H1 (cell line): ENCODE measurements at regions not wholly inside any gene's neighbourhood (a gene's known extent, or its start where the extent isn't known, plus 50 kb on each side); places are given as distances from the start of the nearest gene placed in this dataset.

Source experiments
- CTCF ChIA-PET: fragments of 300-600 bp; sonication (Branson Sonifier 250); formaldehyde crosslinking; loops from one replicate; lab custom pipeline; 2021; ENCODE audit not compliant: partially characterized antibody; lab: Charles Lee
- POLR2A ChIA-PET: fragments of 300-600 bp; sonication (Branson Sonifier 250); formaldehyde crosslinking; loops from one replicate; lab custom pipeline; 2021; ENCODE audit warnings: inconsistent platforms; ENCODE audit not compliant: partially characterized antibody; lab: Charles Lee
- DNase-seq, 2 experiments: peaks; one replicate each; pipeline versions ENCODE4 v3.0.0 to v3.0.0-alpha.2; 2010 to 2022; ENCODE audit warnings: low spot score in 2 of 2, low read depth in 1 of 2, mixed read lengths in 1 of 2
- FAIRE-seq: peaks from 2 replicates; lab custom pipeline; 2011; peaks lifted over from hg19 to GRCh38; lab: Jason Lieb, UNC
- H2AFZ ChIP-seq: 2 replicates; pipeline ENCODE4 v1.8.1; 2012; ENCODE audit warnings: low read length, inconsistent platforms
- H2AK5ac ChIP-seq: 2 replicates; pipeline ENCODE4 v1.6.1; 2013; ENCODE audit warnings: low read depth, low read length
- H2BK120ac ChIP-seq: replicated peaks from 2 replicates; pipeline ENCODE3; 2013; ENCODE audit warnings: low read depth, low read length, inconsistent platforms
- H2BK12ac ChIP-seq: 2 replicates; pipeline ENCODE4 v1.6.1; 2013; ENCODE audit warnings: low read depth, low read length
- H2BK15ac ChIP-seq: 2 replicates; pipeline ENCODE4 v1.6.1; 2013; ENCODE audit warnings: low read length
- H2BK20ac ChIP-seq: 2 replicates; pipeline ENCODE4 v1.6.1; 2013; ENCODE audit warnings: low read length
- H2BK5ac ChIP-seq: 2 replicates; pipeline ENCODE4 v1.6.1; 2013; ENCODE audit warnings: low read depth, low read length
- H3K14ac ChIP-seq: 2 replicates; pipeline ENCODE4 v1.6.1; 2013; ENCODE audit warnings: inconsistent platforms; ENCODE audit not compliant: insufficient read length
- H3K18ac ChIP-seq: 2 replicates; pipeline ENCODE4 v1.6.1; 2013; ENCODE audit warnings: low read length; ENCODE audit errors: extremely low read depth
- H3K23ac ChIP-seq: 2 replicates; pipeline ENCODE4 v1.6.1; 2013; ENCODE audit warnings: inconsistent platforms; ENCODE audit not compliant: insufficient read length
- H3K23me2 ChIP-seq: 2 replicates; pipeline ENCODE4 v1.6.1; 2013; ENCODE audit warnings: low read depth, low read length
- H3K27ac ChIP-seq: 2 replicates; pipeline ENCODE4 v1.6.1; 2011; ENCODE audit warnings: low read depth, low read length, inconsistent platforms
- H3K27me3 ChIP-seq, 4 experiments: replicated peaks in 1 of 4; 1 replicate in 1 of 4; 2 replicates in 3 of 4; pipeline versions ENCODE4 v1.6.1 to v1.8.1; 2011 to 2013; ENCODE audit warnings: low read length in 3 of 4, mild to moderate bottlenecking in 3 of 4, inconsistent platforms in 2 of 4, mixed read lengths in 2 of 4, moderate library complexity in 1 of 4; ENCODE audit not compliant: control insufficient read depth in 3 of 4, insufficient read depth in 3 of 4; ENCODE audit errors: extremely low read depth in 1 of 4
- H3K36me3 ChIP-seq, 4 experiments: 2 replicates each; pipeline versions ENCODE4 v1.6.1 to v1.8.1; 2011 to 2013; ENCODE audit warnings: mild to moderate bottlenecking in 4 of 4, low read length in 3 of 4, moderate library complexity in 2 of 4, control low read depth in 1 of 4, inconsistent platforms in 1 of 4; ENCODE audit not compliant: insufficient read depth in 4 of 4, control insufficient read depth in 2 of 4
- H3K4ac ChIP-seq: replicated peaks from 2 replicates; pipeline ENCODE3; 2013; ENCODE audit warnings: low read length, low read depth, mixed read lengths, inconsistent platforms; ENCODE audit not compliant: insufficient read length
- H3K4me1 ChIP-seq, 4 experiments: replicated peaks in 1 of 4; 1 replicate in 1 of 4; 2 replicates in 3 of 4; pipeline versions ENCODE4 v1.6.1 to v1.8.1; 2011 to 2013; ENCODE audit warnings: low read length in 3 of 4, inconsistent platforms in 2 of 4, mixed read lengths in 1 of 4; ENCODE audit not compliant: insufficient read depth in 4 of 4, control insufficient read depth in 3 of 4
- H3K4me2 ChIP-seq, 2 experiments: 2 replicates each; pipeline versions ENCODE4 v1.6.1 to v1.8.1; 2011 to 2013; ENCODE audit warnings: low read depth in 2 of 2, low read length in 2 of 2, control low read depth in 1 of 2, inconsistent platforms in 1 of 2, mild to moderate bottlenecking in 1 of 2; ENCODE audit not compliant: insufficient read depth in 1 of 2
- H3K4me3 ChIP-seq, 4 experiments: fragments of 200-600, 300-600 bp in 1 of 4; sonication (generic), shearing (Covaris generic), sonication (Bioruptor Twin) in 1 of 4; 2 replicates each; pipeline versions ENCODE4 v1.5.1 to v1.8.1; 2011 to 2016; ENCODE audit warnings: low read length in 4 of 4, low read depth in 3 of 4, control low read depth in 2 of 4, inconsistent platforms in 2 of 4, mild to moderate bottlenecking in 2 of 4, mixed read lengths in 1 of 4, moderate library complexity in 1 of 4; ENCODE audit not compliant: insufficient read depth in 2 of 4; ENCODE audit errors: extremely low read depth in 1 of 4
- H3K56ac ChIP-seq: replicated peaks from 2 replicates; pipeline ENCODE3; 2013; ENCODE audit warnings: low read depth, mild to moderate bottlenecking, mixed read lengths, low read length, inconsistent platforms; ENCODE audit not compliant: insufficient read length
- H3K79me1 ChIP-seq: 2 replicates; pipeline ENCODE4 v1.6.1; 2013; ENCODE audit warnings: low read depth, low read length, control low read depth
- H3K79me2 ChIP-seq, 2 experiments: 2 replicates each; pipeline versions ENCODE4 v1.6.1 to v1.8.1; 2012 to 2013; ENCODE audit warnings: low read length in 2 of 2, mild to moderate bottlenecking in 2 of 2, inconsistent platforms in 1 of 2; ENCODE audit not compliant: insufficient read depth in 2 of 2, control insufficient read depth in 1 of 2
- H3K9ac ChIP-seq, 4 experiments: replicated peaks in 1 of 4; 1 replicate in 1 of 4; 2 replicates in 3 of 4; pipeline versions ENCODE4 v1.6.1 to v1.8.1; 2011 to 2013; ENCODE audit warnings: low read depth in 3 of 4, low read length in 3 of 4, control low read depth in 2 of 4, mild to moderate bottlenecking in 2 of 4, moderate library complexity in 2 of 4, inconsistent platforms in 1 of 4; ENCODE audit errors: extremely low read depth in 1 of 4
- H3K9me3 ChIP-seq, 2 experiments: 2 replicates each; pipeline versions ENCODE4 v1.6.1 to v1.8.1; 2012 to 2013; ENCODE audit warnings: mild to moderate bottlenecking in 2 of 2, moderate library complexity in 2 of 2, control low read depth in 1 of 2, inconsistent platforms in 1 of 2, low read depth in 1 of 2, low read length in 1 of 2, mixed read lengths in 1 of 2; ENCODE audit not compliant: insufficient read depth in 2 of 2
- H4K20me1 ChIP-seq, 2 experiments: replicated peaks in 1 of 2; 2 replicates each; pipeline versions ENCODE3 to v1.8.1; 2011 to 2013; ENCODE audit warnings: inconsistent platforms in 2 of 2, low read length in 2 of 2, mild to moderate bottlenecking in 1 of 2; ENCODE audit not compliant: insufficient read depth in 2 of 2, control insufficient read depth in 1 of 2
- H4K5ac ChIP-seq: 2 replicates; pipeline ENCODE4 v1.6.1; 2013; ENCODE audit warnings: low read length, low read depth, mixed read lengths, inconsistent platforms; ENCODE audit not compliant: insufficient read length
- H4K8ac ChIP-seq: 2 replicates; pipeline ENCODE4 v1.8.0; 2013; ENCODE audit warnings: mild to moderate bottlenecking, moderate library complexity, low read length, inconsistent platforms; ENCODE audit not compliant: insufficient read depth; ENCODE audit errors: extremely low read depth
- H4K91ac ChIP-seq: replicated peaks from 2 replicates; pipeline ENCODE3; 2013; ENCODE audit warnings: low read length, mixed read lengths, inconsistent platforms; ENCODE audit not compliant: insufficient read length
- ASH2L ChIP-seq: fragments of 200-600, 300-600 bp; sonication (generic); IDR thresholded peaks from one replicate; pipeline ENCODE4 v1.7.1; 2017; ENCODE audit warnings: low read length
- BRCA1 ChIP-seq: IDR thresholded peaks from 2 replicates; pipeline ENCODE4 v1.6.1; 2012; ENCODE audit warnings: low read depth, low read length, improper control_type of control experiment
- CBX8 ChIP-seq: fragments of 300-800, 300-1000 bp; sonication (generic); IDR thresholded peaks from 2 replicates; pipeline ENCODE4 v1.7.1; 2016; ENCODE audit warnings: low read depth, low read length, borderline replicate concordance
- HDAC2 ChIP-seq, 2 experiments: fragments of 300-600 bp in 1 of 2; sonication (generic) in 1 of 2; IDR thresholded peaks; 2 replicates each; pipeline ENCODE4 v1.6.1; 2011 to 2012; ENCODE audit warnings: low read depth in 2 of 2, low read length in 2 of 2, mild to moderate bottlenecking in 2 of 2, moderate library complexity in 2 of 2, borderline replicate concordance in 1 of 2, inconsistent platforms in 1 of 2
- JUND ChIP-seq: IDR thresholded peaks from 2 replicates; pipeline ENCODE4 v1.6.1; 2011; ENCODE audit warnings: mild to moderate bottlenecking, improper control_type of control experiment, low read length
- MAFK ChIP-seq: IDR thresholded peaks from 2 replicates; pipeline ENCODE4 v1.6.1; 2012; ENCODE audit warnings: low read depth, mild to moderate bottlenecking, improper control_type of control experiment, low read length
- PHF8 ChIP-seq: fragments of 200-600 bp; sonication (generic); conservative IDR thresholded peaks from 2 replicates; pipeline ENCODE4 v1.7.1; 2012; ENCODE audit warnings: low read depth, mild to moderate bottlenecking, inconsistent platforms, low read length, moderate library complexity
- POLR2A ChIP-seq, 2 experiments: IDR thresholded peaks; 1 replicate in 1 of 2; 2 replicates in 1 of 2; pipeline ENCODE4 v1.6.1; 2011; ENCODE audit warnings: low read depth in 2 of 2, low read length in 2 of 2, mild to moderate bottlenecking in 2 of 2; ENCODE audit errors: control extremely low read depth in 1 of 2
- TAF1 ChIP-seq: IDR thresholded peaks from 2 replicates; pipeline ENCODE4 v1.6.1; 2011; ENCODE audit warnings: mild to moderate bottlenecking, low read depth, low read length
- TBP ChIP-seq: IDR thresholded peaks from 2 replicates; pipeline ENCODE4 v1.6.1; 2011; ENCODE audit warnings: low read depth, low read length, improper control_type of control experiment
- TEAD4 ChIP-seq: IDR thresholded peaks from 2 replicates; pipeline ENCODE4 v1.6.1; 2012; ENCODE audit warnings: low read depth, low read length, inconsistent platforms, mixed read lengths
- WGBS, 2 experiments: shearing (Covaris generic) in 1 of 2; methylation state at CpG; one replicate each; pipeline versions ENCODE4 v1.1.6 to v1.1.7; 2013 to 2015; ENCODE audit warnings: low lambda C conversion rate in 2 of 2, mixed read lengths in 2 of 2, inconsistent platforms in 1 of 2, low coverage in 1 of 2, missing lambda C conversion rate in 1 of 2; ENCODE audit not compliant: insufficient replicate concordance in 2 of 2, insufficient coverage in 1 of 2, insufficient read length in 1 of 2; ENCODE audit errors: extremely low coverage in 1 of 2, missing lambda C conversion rate in 1 of 2; 5-methylcytosine and 5-hydroxymethylcytosine counted together
- TF ChIP-seq, protein P1 (sequence below), 3 experiments: IDR thresholded peaks; 1 replicate in 2 of 3; 2 replicates in 1 of 3; pipeline versions ENCODE4 v1.5.1 to v1.6.1; 2011; ENCODE audit warnings: low read length in 3 of 3, mild to moderate bottlenecking in 3 of 3, inconsistent platforms in 2 of 3, low read depth in 1 of 3, moderate library complexity in 1 of 3; ENCODE audit not compliant: insufficient read depth in 1 of 3; ENCODE audit errors: control extremely low read depth in 1 of 3
- TF ChIP-seq, protein P2 (sequence below): IDR thresholded peaks from 2 replicates; pipeline ENCODE4 v1.6.1; 2012; ENCODE audit warnings: inconsistent platforms

DNA sequence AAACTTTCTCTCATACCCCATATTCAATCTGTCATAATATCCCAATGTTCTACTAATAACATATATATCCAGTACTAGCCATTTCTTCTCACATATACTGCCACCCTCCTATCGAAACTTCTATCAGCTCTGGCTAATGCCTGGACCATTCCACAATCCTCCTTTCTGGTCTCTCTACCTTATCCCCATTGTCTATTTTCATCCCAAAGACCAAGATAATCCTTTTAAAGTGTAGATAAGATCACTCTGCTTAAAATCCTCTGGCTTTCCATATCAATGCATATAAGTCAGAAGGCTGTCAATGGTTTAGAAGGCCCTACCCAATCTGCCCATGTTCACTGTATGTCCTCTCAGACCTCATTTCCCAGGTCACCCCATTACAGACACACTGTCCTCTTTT, 229.6 kb downstream of the ZEB2 start:
- H3K9ac ChIP-seq: no peak overlapping the region
- peaks cover 0 to 2% of the 10 kb centered on the region in 2 experiments for H4K20me1 ChIP-seq
- POLR2A ChIA-PET: no interaction called here
- no peak overlapping the region for H2AK5ac ChIP-seq
- no peak overlapping the region for H2BK120ac ChIP-seq
- H2AFZ ChIP-seq: no peak overlapping the region
- H3K18ac ChIP-seq: no peak overlapping the region
- H3K79me1 ChIP-seq: no peaks in the 10 kb centered on the region
- H3K4ac ChIP-seq: no peak overlapping the region
- no peak overlapping the region for H3K23ac ChIP-seq
- H3K27ac ChIP-seq: no peak overlapping the region
- DNase-seq (no peak), FAIRE-seq (no peak)
- no peaks in the 10 kb centered on the region for H3K27me3 ChIP-seq
- no peak overlapping the region for H2BK20ac ChIP-seq
- no peak overlapping the region for H4K91ac ChIP-seq
- H3K79me2 ChIP-seq: no peaks in the 10 kb centered on the region
- H2BK5ac ChIP-seq: no peak overlapping the region
- H4K5ac ChIP-seq: no peak overlapping the region
- no peak for TF ChIP-seq TEAD4
- no peak for TF ChIP-seq JUND
- no peak for TF ChIP-seq ASH2L
- TF ChIP-seq HDAC2 (IDR thresholded peaks at IDR 0.05; ENCODE audit: borderline replicate concordance in 1 of 2, low read depth in 2 of 2, low read length in 2 of 2): no peak
- no peak for TF ChIP-seq MAFK
- TF ChIP-seq, protein P1, sequence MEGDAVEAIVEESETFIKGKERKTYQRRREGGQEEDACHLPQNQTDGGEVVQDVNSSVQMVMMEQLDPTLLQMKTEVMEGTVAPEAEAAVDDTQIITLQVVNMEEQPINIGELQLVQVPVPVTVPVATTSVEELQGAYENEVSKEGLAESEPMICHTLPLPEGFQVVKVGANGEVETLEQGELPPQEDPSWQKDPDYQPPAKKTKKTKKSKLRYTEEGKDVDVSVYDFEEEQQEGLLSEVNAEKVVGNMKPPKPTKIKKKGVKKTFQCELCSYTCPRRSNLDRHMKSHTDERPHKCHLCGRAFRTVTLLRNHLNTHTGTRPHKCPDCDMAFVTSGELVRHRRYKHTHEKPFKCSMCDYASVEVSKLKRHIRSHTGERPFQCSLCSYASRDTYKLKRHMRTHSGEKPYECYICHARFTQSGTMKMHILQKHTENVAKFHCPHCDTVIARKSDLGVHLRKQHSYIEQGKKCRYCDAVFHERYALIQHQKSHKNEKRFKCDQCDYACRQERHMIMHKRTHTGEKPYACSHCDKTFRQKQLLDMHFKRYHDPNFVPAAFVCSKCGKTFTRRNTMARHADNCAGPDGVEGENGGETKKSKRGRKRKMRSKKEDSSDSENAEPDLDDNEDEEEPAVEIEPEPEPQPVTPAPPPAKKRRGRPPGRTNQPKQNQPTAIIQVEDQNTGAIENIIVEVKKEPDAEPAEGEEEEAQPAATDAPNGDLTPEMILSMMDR (IDR thresholded peaks at IDR 0.05; ENCODE audit: control extremely low read depth in 1 of 3, insufficient read depth in 1 of 3, low read depth in 1 of 3, low read length in 3 of 3): no peak
- TF ChIP-seq BRCA1: no peak
- no peak for TF ChIP-seq POLR2A (IDR thresholded peaks at IDR 0.05; ENCODE audit: control extremely low read depth in 1 of 2, low read depth in 2 of 2, low read length in 2 of 2)
- TF ChIP-seq PHF8: no peak
- no peak for TF ChIP-seq TAF1
- TF ChIP-seq, protein P2, sequence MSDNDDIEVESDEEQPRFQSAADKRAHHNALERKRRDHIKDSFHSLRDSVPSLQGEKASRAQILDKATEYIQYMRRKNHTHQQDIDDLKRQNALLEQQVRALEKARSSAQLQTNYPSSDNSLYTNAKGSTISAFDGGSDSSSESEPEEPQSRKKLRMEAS: no peak
- no peak for TF ChIP-seq TBP
- no peak for TF ChIP-seq CBX8
- 96% methylated on average over 1 of the region's 1 CpG; no CpG with 5 or more reads in 1 of the 2 experiments for WGBS, 2 experiments
- H3K23me2 ChIP-seq: no peaks in the 10 kb centered on the region
- H3K4me1 ChIP-seq: no peaks in the 10 kb centered on the region
- no peak overlapping the region for H2BK15ac ChIP-seq
- no peak overlapping the region for H3K56ac ChIP-seq
- H3K4me2 ChIP-seq: no peak overlapping the region
- no peak overlapping the region for H3K14ac ChIP-seq
- no peak overlapping the region for H2BK12ac ChIP-seq
- H3K4me3 ChIP-seq: no peak overlapping the region
- H3K9me3 ChIP-seq: peaks cover 0 to 5% of the 10 kb centered on the region in 2 experiments; a peak in 1 of 4 replicates
- CTCF ChIA-PET: no interaction called here
- H3K36me3 ChIP-seq: no peaks in the 10 kb centered on the region
- H4K8ac ChIP-seq: no peak overlapping the region
